ENCODE measurements at regions not wholly inside any gene's neighbourhood (a gene's known extent, or its start where the extent isn't known, plus 50 kb on each side); places are given as distances from the start of the nearest gene placed in this dataset.

DNA sequence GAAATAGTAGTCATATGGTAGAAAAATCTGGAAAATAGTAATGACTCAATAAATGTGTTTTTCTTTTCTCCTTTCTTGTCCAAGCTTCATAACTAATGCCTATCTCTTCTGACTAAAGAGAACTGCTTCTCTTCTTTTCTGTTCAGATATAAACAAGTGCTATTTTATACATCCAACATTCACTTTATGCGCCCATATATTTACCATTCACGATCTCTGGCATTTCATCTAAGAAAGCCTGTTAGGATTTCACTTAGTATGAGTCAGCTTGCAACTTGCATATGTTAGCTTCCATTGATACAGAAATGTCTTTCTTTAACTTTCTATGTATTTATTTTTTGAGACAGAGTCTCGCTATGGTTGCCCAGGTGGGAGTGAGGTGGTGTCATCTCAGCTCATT, 224.9 kb downstream of the VAPA start:
- Histone ChIP-seq H3K9me3 (replicated peaks; ENCODE audit: control insufficient read depth, low read depth, low read length) (no peaks in the 10 kb centered on the region), H3K4me3 (ENCODE audit: low read length) (no peak overlapping the region), H3K36me3 (ENCODE audit: control insufficient read depth, insufficient read depth, low read length) (no peaks in the 10 kb centered on the region), H3K27me3 (ENCODE audit: control insufficient read depth, insufficient read depth, low read length) (peaks cover 2% of the 10 kb centered on the region), H3K27ac (ENCODE audit: low read length) (no peak overlapping the region), H3K4me1 (ENCODE audit: control insufficient read depth, insufficient read depth, low read length) (peaks cover 32% of the 10 kb centered on the region)
- no CpG with 5 or more reads among the region's 3 CpGs for WGBS (ENCODE audit: insufficient coverage)
- no peak for DNase-seq

DNA sequence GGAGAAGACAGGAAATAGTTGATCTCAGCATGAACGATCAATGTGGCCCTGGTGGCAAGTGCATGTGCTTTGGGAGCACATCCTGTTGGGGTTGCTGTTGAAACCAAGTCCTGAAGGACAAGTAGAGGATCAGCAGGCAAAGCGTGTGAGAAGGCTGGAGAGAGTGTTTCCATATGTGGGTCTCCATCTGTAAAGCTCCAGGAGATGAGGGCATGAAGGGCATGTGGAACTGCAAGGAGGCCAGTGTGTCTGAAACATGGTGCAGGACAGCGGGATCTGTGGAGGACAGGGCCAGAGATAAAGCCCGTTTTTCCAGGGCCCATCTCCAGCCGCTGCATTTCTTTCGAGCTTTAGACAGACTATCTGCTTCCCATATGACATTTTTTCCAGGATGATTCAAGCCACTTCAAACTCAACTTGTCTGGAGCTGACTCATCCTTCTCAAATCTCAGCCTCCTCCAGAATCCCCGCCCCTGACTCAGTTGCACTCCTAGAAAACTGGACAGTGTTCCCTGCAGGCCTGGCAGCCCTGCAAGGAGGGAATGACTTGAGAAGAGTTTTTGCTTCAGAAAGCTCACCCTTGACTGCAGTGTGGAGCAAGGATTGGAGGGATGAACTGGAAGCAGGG, 226.1 kb downstream of the VAPA start:
- H3K9me3 ChIP-seq (replicated peaks; ENCODE audit: control insufficient read depth, low read depth, low read length), result no peaks in the 10 kb centered on the region
- H3K36me3 ChIP-seq (ENCODE audit: control insufficient read depth, insufficient read depth, low read length), result no peaks in the 10 kb centered on the region
- DNase-seq, result no peak
- H3K27ac ChIP-seq (ENCODE audit: low read length), result no peak overlapping the region
- H3K27me3 ChIP-seq (ENCODE audit: control insufficient read depth, insufficient read depth, low read length), result no peaks in the 10 kb centered on the region
- WGBS (ENCODE audit: insufficient coverage), result 74% methylated on average over 6 of the region's 7 CpGs
- peaks cover 37% of the 10 kb centered on the region for H3K4me1 ChIP-seq (ENCODE audit: control insufficient read depth, insufficient read depth, low read length)
- H3K4me3 ChIP-seq (ENCODE audit: low read length), result no peak overlapping the region

DNA sequence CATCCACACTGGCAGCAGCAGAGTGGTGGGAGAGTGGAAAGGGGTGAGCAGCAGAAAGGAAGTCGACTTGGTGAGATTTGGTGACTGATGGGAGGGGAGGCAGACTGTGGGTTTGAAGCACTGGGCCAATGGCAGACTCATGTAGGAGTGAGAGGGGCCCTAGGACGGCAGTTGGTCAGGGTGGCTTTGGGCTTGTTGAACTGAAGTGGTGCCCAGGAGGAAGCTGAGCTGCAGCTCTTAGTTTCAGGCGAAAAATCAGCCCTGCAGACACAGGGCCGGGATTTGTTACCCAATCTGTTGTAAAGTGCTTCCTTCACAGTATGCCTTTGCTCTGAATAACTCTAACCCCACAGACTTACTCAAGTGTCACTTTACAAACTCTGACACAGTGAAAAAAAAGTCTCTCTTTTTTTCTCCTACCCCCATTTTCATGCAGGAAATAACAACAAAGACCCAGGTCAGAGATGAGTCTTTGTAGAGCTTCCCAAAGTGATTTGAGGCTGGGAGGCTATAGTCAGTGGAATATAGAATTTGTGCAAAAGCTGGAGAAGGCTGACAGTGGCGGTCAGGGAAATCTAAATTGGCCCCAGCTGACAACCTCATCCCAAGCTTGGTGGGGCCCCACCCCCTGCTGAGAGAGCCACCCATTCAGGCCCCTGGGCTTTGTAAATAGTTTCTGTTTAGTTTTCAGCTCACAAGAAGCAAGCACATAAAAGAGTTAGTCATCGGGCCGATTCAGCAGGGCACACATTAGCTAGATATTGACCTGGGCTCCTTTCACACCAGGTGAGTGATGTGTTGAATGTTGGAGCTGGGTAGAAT, 226.9 kb downstream of the VAPA start:
- no peak for DNase-seq
- H3K4me1 ChIP-seq (ENCODE audit: control insufficient read depth, insufficient read depth, low read length), result peaks cover 40% of the 10 kb centered on the region
- H3K27me3 ChIP-seq (ENCODE audit: control insufficient read depth, insufficient read depth, low read length), result no peaks in the 10 kb centered on the region
- H3K4me3 ChIP-seq (ENCODE audit: low read length), result no peak overlapping the region
- H3K36me3 ChIP-seq (ENCODE audit: control insufficient read depth, insufficient read depth, low read length), result no peaks in the 10 kb centered on the region
- H3K27ac ChIP-seq (ENCODE audit: low read length), result no peak overlapping the region
- H3K9me3 ChIP-seq (replicated peaks; ENCODE audit: control insufficient read depth, low read depth, low read length), result no peaks in the 10 kb centered on the region
- 68% methylated on average over 5 of the region's 7 CpGs for WGBS (ENCODE audit: insufficient coverage)

DNA sequence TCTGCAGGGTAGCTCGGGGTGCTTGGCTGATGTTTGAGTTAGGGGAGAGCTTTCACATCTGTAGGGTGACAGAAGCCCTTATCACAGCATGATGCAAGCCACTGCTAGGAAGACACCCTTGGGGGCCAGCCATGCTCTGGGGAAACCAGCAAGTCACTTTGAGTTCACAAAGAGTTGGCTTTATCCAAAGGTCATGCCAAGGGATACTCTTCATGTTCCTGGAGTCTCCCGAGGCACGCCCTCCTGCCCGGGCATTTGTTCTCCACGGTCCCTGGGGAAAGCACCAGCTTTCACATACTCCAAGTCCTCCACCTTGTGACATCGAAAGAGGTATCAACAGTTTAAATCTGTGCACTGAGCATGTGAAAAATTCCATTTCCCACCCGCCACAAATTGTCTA, 227.7 kb downstream of the VAPA start:
- Histone ChIP-seq H3K27me3 (ENCODE audit: control insufficient read depth, insufficient read depth, low read length) (no peaks in the 10 kb centered on the region), H3K9me3 (replicated peaks; ENCODE audit: control insufficient read depth, low read depth, low read length) (no peaks in the 10 kb centered on the region), H3K4me1 (ENCODE audit: control insufficient read depth, insufficient read depth, low read length) (peaks cover 40% of the 10 kb centered on the region), H3K36me3 (ENCODE audit: control insufficient read depth, insufficient read depth, low read length) (no peaks in the 10 kb centered on the region), H3K4me3 (ENCODE audit: low read length) (no peak overlapping the region), H3K27ac (ENCODE audit: low read length) (no peak overlapping the region)
- 87% methylated on average over 3 of the region's 7 CpGs for WGBS (ENCODE audit: insufficient coverage)
- DNase-seq, result no peak

DNA sequence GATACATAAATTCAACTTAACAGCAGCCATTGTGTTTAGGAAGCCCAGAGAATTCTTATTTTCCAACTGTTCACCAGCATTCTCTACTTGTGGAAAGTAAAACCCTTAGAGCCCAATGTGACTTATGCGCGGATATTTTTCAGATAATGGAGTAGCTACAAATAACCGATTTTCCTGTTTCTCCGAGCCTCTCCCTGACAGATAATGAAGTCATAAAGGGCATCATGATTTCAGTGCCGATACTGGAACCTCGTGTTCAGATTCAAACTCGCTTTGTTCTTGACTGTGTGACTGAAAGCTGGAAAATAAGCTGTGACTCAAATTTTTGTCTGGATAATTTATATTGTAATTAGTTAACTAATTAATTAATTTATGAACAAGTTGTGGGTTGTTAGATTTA, 228.2 kb downstream of the VAPA start:
- DNase-seq, result no peak
- Histone ChIP-seq H3K27me3 (ENCODE audit: control insufficient read depth, insufficient read depth, low read length) (no peaks in the 10 kb centered on the region), H3K4me1 (ENCODE audit: control insufficient read depth, insufficient read depth, low read length) (peaks cover 40% of the 10 kb centered on the region), H3K27ac (ENCODE audit: low read length) (no peak overlapping the region), H3K36me3 (ENCODE audit: control insufficient read depth, insufficient read depth, low read length) (no peaks in the 10 kb centered on the region), H3K9me3 (replicated peaks; ENCODE audit: control insufficient read depth, low read depth, low read length) (no peaks in the 10 kb centered on the region), H3K4me3 (ENCODE audit: low read length) (no peak overlapping the region)
- 67% methylated on average over 4 of the region's 7 CpGs for WGBS (ENCODE audit: insufficient coverage)

DNA sequence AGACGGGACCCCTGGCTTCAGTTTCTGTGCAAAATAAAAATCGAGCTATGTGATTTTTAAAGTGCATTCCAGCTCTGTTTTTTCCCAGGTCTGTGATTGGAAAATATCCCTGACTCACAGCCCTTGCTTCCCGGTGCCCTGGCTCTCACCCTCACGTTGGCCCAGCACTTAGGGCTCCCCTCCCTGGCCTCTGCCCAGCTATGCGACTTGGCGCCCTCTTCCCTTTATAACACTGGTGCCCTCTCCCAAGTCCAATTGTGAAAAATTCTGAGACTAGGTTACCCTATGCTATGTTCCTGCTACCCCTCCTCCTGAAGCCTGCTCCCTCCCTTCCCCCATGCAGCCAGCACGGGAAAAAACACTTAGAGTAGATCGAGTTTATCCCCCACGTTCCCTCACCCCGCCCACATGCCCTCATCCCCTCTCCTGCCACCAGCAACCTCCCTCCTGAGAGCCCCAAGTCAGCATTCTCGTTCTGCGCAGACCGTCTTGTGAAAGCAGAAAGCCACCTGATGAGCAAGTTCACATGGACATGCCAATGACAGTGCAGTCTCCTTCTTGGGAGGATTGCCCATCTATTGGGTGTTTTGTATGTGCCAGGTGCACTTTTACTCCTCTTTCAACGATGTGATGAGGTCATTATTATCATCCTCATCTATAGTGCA, 228.8 kb downstream of the VAPA start:
- 28% methylated on average over 8 of the region's 14 CpGs for WGBS (ENCODE audit: insufficient coverage)

DNA sequence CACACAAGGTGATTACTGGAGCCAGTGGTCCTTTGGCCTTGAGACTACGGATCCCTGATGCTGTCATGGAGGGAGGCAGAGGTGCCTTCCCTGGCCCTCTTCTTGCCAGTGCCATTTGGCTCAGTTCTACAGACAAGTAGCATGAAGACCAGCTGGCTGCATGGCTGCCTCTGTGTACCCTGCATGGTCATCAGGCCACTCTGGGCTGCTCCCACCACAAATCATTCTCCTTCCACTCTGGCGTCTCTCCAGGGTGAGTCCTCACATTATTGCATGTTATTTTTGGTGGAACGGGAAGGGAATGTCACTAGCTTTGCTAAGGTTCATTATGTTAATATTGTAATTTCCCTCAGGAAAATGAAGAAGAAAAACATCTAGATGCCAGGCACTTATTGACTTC, 229.8 kb downstream of the VAPA start:
- H3K27ac ChIP-seq (ENCODE audit: low read length), result no peak overlapping the region
- WGBS (ENCODE audit: insufficient coverage), result 42% methylated on average over 1 of the region's 3 CpGs
- no peaks in the 10 kb centered on the region for H3K27me3 ChIP-seq (ENCODE audit: control insufficient read depth, insufficient read depth, low read length)
- H3K9me3 ChIP-seq (replicated peaks; ENCODE audit: control insufficient read depth, low read depth, low read length), result no peaks in the 10 kb centered on the region
- peaks cover 40% of the 10 kb centered on the region for H3K4me1 ChIP-seq (ENCODE audit: control insufficient read depth, insufficient read depth, low read length)
- DNase-seq, result peak; percentile 75
- no peak overlapping the region for H3K4me3 ChIP-seq (ENCODE audit: low read length)
- H3K36me3 ChIP-seq (ENCODE audit: control insufficient read depth, insufficient read depth, low read length), result no peaks in the 10 kb centered on the region

More for the DNA sequence above, 228.8 kb downstream of the VAPA start:
- Histone ChIP-seq H3K27ac (ENCODE audit: low read length) (no peak overlapping the region), H3K4me3 (ENCODE audit: low read length) (no peak overlapping the region), H3K27me3 (ENCODE audit: control insufficient read depth, insufficient read depth, low read length) (no peaks in the 10 kb centered on the region), H3K4me1 (ENCODE audit: control insufficient read depth, insufficient read depth, low read length) (peaks cover 40% of the 10 kb centered on the region), H3K36me3 (ENCODE audit: control insufficient read depth, insufficient read depth, low read length) (no peaks in the 10 kb centered on the region), H3K9me3 (replicated peaks; ENCODE audit: control insufficient read depth, low read depth, low read length) (no peaks in the 10 kb centered on the region)
- peak; percentile 78 for DNase-seq

DNA sequence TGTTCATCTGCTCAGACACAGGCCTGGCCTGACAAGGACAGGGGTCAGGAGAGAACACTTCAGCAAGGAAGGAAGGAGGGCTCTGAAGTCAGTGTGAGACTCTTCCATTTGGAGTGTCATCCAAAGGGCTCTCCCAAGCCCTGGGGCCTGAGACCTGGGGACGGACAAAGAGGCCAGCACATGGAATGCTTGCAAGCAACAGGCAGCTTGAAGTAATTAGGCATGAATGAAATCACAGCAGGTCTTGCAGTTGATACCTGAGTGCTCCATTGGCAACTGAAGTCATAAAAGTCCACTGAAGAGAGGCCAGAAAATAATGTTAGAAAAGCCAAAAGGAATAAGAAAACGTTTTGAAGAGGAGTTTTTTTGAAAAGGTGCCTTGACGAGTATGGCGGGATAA, 231.7 kb downstream of the VAPA start:
- H3K9me3 ChIP-seq (replicated peaks; ENCODE audit: control insufficient read depth, low read depth, low read length), result no peaks in the 10 kb centered on the region
- DNase-seq, result peak; percentile 88
- 34% methylated on average over 4 of the region's 4 CpGs for WGBS (ENCODE audit: insufficient coverage)
- no peaks in the 10 kb centered on the region for H3K36me3 ChIP-seq (ENCODE audit: control insufficient read depth, insufficient read depth, low read length)
- H3K27me3 ChIP-seq (ENCODE audit: control insufficient read depth, insufficient read depth, low read length), result no peaks in the 10 kb centered on the region
- no peak overlapping the region for H3K27ac ChIP-seq (ENCODE audit: low read length)
- H3K4me1 ChIP-seq (ENCODE audit: control insufficient read depth, insufficient read depth, low read length), result peaks cover 30% of the 10 kb centered on the region
- H3K4me3 ChIP-seq (ENCODE audit: low read length), result no peak overlapping the region

DNA sequence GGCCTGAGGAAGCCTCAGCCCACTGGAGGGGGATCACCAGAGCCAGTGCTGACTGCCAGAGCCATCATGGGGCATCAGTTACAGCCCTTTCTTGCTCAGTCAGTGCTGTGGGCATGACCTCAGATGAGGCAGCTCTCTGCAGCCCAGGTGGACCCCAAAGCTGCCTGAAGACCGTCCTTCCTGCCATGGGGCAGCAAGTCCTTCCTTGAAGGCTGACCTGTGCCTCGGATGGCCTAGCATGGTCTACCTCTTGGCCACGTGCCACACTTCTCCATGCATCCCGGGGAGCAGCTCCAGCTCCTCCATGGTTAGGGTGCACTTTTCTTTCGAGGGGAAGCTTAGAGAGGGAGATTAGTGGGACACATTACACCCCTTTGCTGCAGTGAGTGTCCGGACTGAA, 233.4 kb downstream of the VAPA start:
- no peak overlapping the region for H3K4me3 ChIP-seq (ENCODE audit: low read length)
- H3K4me1 ChIP-seq (ENCODE audit: control insufficient read depth, insufficient read depth, low read length), result peaks cover 19% of the 10 kb centered on the region
- no peak overlapping the region for H3K27ac ChIP-seq (ENCODE audit: low read length)
- H3K27me3 ChIP-seq (ENCODE audit: control insufficient read depth, insufficient read depth, low read length), result no peaks in the 10 kb centered on the region
- no peaks in the 10 kb centered on the region for H3K36me3 ChIP-seq (ENCODE audit: control insufficient read depth, insufficient read depth, low read length)
- no peaks in the 10 kb centered on the region for H3K9me3 ChIP-seq (replicated peaks; ENCODE audit: control insufficient read depth, low read depth, low read length)
- DNase-seq, result no peak
- WGBS (ENCODE audit: insufficient coverage), result 90% methylated on average over 6 of the region's 6 CpGs

DNA sequence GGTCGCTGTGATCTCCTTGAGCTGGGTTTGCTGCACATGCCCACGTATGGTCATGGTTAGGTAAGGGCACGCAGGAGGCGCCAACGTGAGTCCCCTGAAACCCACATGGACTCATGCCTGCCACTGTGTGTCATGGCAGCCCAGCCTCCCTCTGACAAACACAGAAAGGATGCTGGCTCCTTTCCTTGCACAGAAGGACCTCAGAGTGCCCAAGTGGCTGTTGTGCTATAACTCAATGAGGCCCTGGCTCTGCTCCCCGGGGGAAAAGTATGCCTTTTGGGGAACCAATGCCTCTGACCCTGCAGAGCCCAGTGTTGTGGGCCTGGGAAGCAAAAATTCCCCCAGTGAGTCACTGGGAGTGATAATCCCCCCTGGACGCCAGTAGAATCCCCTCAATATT, 233.9 kb downstream of the VAPA start:
- no peak overlapping the region for H3K4me3 ChIP-seq (ENCODE audit: low read length)
- no peaks in the 10 kb centered on the region for H3K36me3 ChIP-seq (ENCODE audit: control insufficient read depth, insufficient read depth, low read length)
- no peaks in the 10 kb centered on the region for H3K27me3 ChIP-seq (ENCODE audit: control insufficient read depth, insufficient read depth, low read length)
- no peak for DNase-seq
- peaks cover 14% of the 10 kb centered on the region for H3K4me1 ChIP-seq (ENCODE audit: control insufficient read depth, insufficient read depth, low read length)
- H3K27ac ChIP-seq (ENCODE audit: low read length), result no peak overlapping the region
- 100% methylated on average over 3 of the region's 7 CpGs for whole genome bisulfite sequencing (ENCODE audit: insufficient coverage)
- H3K9me3 ChIP-seq (replicated peaks; ENCODE audit: control insufficient read depth, low read depth, low read length), result no peaks in the 10 kb centered on the region
